ENCODE measurements at regions not wholly inside any gene's neighbourhood (a gene's known extent, or its start where the extent isn't known, plus 50 kb on each side); places are given as distances from the start of the nearest gene placed in this dataset.
"Not testable (repeated sequence)": the region's sequence is repeated elsewhere in the genome, so short reads cannot be mapped to it uniquely, and the experiment has no call there.

- Histone ChIP-seq H3K4me2 (ENCODE audit: low read length) (no peak overlapping the region), H3K27me3 (ENCODE audit: control insufficient read depth, insufficient read depth, low read length) (no peaks in the 10 kb centered on the region), H3K36me3 (ENCODE audit: insufficient read depth, low read length) (no peaks in the 10 kb centered on the region), H3K4me3 (ENCODE audit: low read length) (no peak overlapping the region), H3K9me3 (replicated peaks; ENCODE audit: low read length) (no peaks in the 10 kb centered on the region), H3K9ac (ENCODE audit: low read depth, low read length) (no peak overlapping the region), H3K4me1 (ENCODE audit: control insufficient read depth, insufficient read depth, low read length) (no peaks in the 10 kb centered on the region)
These were observed 217.6 kb downstream of the ZNF608 start for GRCh38 chr5:124528838-124529237.

DNA sequence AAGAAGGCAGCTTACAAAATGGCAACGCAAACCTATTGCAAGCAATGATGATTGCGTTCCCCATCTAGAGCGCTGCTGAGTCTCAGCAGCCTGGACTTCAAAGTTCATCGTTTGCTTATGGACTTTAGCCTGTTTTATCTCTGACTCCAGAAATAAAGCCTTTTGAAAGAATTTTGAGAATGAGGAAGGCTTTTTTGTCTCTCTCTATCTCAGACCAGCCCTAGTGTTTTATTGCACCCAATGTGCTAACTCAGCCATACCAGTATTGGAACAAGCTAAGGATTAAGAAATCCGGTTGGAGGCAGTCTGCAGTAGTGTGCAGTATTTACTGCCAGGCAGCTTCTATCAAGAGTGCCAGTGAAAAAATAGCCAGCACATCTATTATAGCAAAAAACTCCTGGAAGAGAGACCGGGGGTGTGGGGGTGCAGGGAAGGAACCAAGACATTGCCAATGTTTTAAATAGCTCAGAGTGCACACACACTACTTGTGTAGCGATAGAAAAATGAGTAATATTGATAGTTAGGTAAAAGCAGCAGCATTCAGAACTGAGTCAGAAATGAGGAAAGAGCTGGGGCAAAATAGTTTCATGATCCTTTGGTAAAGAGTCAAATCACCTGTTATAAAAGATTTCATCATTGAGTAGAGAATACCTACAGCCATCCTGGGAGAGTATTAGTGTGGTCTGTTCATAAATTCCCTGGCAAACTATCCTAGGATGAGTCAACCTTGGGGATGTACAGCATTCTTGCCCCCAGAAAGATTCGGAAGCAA lies 219.0 kb downstream of the ZNF608 start:
- Histone ChIP-seq H3K27me3 (ENCODE audit: control insufficient read depth, insufficient read depth, low read length) (peaks cover 3% of the 10 kb centered on the region), H3K4me2 (ENCODE audit: low read length) (no peak overlapping the region), H3K4me3 (ENCODE audit: low read length) (no peak overlapping the region), H3K9ac (ENCODE audit: low read depth, low read length) (no peak overlapping the region), H3K4me1 (ENCODE audit: control insufficient read depth, insufficient read depth, low read length) (no peaks in the 10 kb centered on the region), H3K36me3 (ENCODE audit: insufficient read depth, low read length) (no peaks in the 10 kb centered on the region), H3K9me3 (replicated peaks; ENCODE audit: low read length) (no peaks in the 10 kb centered on the region)

- H3K9me3 ChIP-seq (replicated peaks; ENCODE audit: low read length); H3K4me1 ChIP-seq (ENCODE audit: control insufficient read depth, insufficient read depth, low read length); H3K4me3 ChIP-seq (ENCODE audit: low read length); H3K4me2 ChIP-seq (ENCODE audit: low read length); H3K9ac ChIP-seq (ENCODE audit: low read depth, low read length); H3K36me3 ChIP-seq (ENCODE audit: insufficient read depth, low read length); H3K27me3 ChIP-seq (ENCODE audit: control insufficient read depth, insufficient read depth, low read length): not testable (repeated sequence)
These were observed 220.4 kb downstream of the ZNF608 start for GRCh38 chr5:124526079-124526478.

DNA sequence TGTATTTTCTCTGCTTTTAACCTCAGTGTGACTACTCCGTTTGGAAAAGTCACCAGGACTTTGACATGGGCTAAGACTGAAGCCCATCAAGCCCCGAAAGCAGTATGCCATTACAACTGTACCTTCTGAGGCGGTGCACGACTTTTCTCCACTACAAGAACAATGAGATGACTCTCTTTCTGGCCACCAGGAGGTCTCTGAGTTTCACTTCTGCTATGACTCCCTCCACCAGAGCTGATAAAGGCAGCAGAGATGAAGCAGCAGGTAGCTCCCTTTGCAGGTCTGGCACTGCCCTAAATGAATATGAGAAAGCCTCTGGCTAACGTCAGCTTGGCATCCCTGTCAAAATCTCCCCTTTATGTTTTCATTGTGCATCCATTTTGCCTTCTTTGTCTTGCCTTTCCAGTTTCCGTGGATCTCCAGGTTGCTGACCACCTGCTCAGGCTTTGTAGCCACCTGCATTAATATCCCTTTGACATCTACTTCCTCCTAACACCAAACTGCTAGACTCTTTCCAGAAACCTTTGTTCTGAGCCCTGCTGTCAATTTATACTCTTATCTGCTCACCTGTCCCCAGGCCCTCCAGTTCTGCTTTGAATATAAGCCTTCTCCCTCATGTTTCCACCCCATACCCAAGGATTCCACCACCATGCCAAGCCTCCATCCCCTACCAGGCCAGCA lies 221.7 kb downstream of the ZNF608 start:
- H3K9me3 ChIP-seq (replicated peaks; ENCODE audit: low read length) = no peaks in the 10 kb centered on the region
- no peak overlapping the region for H3K4me3 ChIP-seq (ENCODE audit: low read length)
- peaks cover 3% of the 10 kb centered on the region for H3K27me3 ChIP-seq (ENCODE audit: control insufficient read depth, insufficient read depth, low read length)
- no peaks in the 10 kb centered on the region for H3K4me1 ChIP-seq (ENCODE audit: control insufficient read depth, insufficient read depth, low read length)
- H3K4me2 ChIP-seq (ENCODE audit: low read length) = no peak overlapping the region
- H3K36me3 ChIP-seq (ENCODE audit: insufficient read depth, low read length) = no peaks in the 10 kb centered on the region
- no peak overlapping the region for H3K9ac ChIP-seq (ENCODE audit: low read depth, low read length)

DNA sequence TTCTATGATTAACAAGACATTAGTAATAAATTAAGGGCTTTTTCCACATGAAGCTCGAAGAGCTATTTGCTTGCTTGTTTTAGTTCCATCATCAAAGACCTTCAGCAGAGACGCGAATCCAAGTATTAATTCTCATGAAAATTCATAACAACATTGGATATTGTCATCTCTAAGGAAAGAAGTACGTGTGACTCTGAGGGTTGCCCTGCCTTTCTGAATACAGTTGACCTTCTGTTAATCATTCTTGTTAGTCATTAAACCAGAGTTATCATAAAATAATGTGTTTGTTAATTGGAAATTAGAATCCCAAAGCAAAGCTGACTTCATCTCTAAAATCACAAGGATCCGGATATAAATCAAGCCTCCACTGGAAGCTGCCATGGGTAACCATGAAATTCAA lies 222.5 kb downstream of the ZNF608 start:
- Histone ChIP-seq H3K4me1 (ENCODE audit: control insufficient read depth, insufficient read depth, low read length) (no peaks in the 10 kb centered on the region), H3K4me2 (ENCODE audit: low read length) (no peak overlapping the region), H3K9ac (ENCODE audit: low read depth, low read length) (no peak overlapping the region), H3K27me3 (ENCODE audit: control insufficient read depth, insufficient read depth, low read length) (peaks cover 3% of the 10 kb centered on the region), H3K4me3 (ENCODE audit: low read length) (no peak overlapping the region), H3K9me3 (replicated peaks; ENCODE audit: low read length) (no peaks in the 10 kb centered on the region), H3K36me3 (ENCODE audit: insufficient read depth, low read length) (no peaks in the 10 kb centered on the region)

- H3K4me2 ChIP-seq (ENCODE audit: low read length) = no peak overlapping the region
- no peaks in the 10 kb centered on the region for H3K9me3 ChIP-seq (replicated peaks; ENCODE audit: low read length)
These were observed 223.4 kb downstream of the ZNF608 start for GRCh38 chr5:124522992-124523391.

DNA sequence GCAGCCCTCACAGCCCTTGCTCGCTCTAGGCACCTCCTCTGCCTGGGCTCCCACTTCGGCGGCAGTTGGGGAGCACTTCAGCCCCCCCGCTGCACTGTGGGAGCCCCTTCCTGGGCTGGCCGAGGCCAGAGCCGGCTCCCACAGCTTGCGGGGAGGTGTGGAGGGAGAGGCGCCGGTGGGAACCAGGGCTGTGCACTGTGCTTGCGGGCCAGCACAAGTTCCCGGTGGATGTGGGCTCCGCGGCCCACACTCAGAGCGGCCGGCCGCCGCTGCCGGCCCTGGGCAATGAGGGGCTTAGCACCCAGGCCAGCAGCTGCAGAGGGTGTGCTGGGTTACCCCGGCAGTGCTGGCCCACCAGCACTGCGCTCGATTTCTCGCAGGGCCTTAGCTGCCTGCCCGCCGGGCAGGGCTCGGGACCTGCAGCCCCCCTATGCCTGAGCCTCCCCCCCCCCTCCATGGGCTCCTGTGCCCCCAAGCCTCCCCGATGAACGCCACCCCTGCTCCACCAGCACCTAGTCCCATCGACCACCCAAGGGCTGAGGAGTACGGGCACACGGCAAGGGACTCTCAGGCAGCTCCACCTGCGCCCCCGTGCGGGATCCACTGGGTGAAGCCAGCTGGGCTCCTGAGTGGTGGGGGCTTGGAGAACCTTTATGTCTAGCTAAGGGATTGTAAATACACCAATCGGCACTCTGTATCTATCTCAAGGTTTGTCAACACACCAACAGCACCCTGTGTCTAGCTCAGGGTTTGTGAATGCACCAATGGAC lies 224.8 kb downstream of the ZNF608 start:
- no peak overlapping the region for H3K4me2 ChIP-seq (ENCODE audit: low read length)
- no peak overlapping the region for H3K4me3 ChIP-seq (ENCODE audit: low read length)
- no peaks in the 10 kb centered on the region for H3K36me3 ChIP-seq (ENCODE audit: insufficient read depth, low read length)
- H3K4me1 ChIP-seq (ENCODE audit: control insufficient read depth, insufficient read depth, low read length) = no peaks in the 10 kb centered on the region
- H3K9me3 ChIP-seq (replicated peaks; ENCODE audit: low read length) = no peaks in the 10 kb centered on the region
- peaks cover 3% of the 10 kb centered on the region for H3K27me3 ChIP-seq (ENCODE audit: control insufficient read depth, insufficient read depth, low read length)
- H3K9ac ChIP-seq (ENCODE audit: low read depth, low read length) = no peak overlapping the region

More at GRCh38 chr5:124522992-124523391, 223.4 kb downstream of the ZNF608 start:
- H3K9ac ChIP-seq (ENCODE audit: low read depth, low read length) = no peak overlapping the region
- H3K36me3 ChIP-seq (ENCODE audit: insufficient read depth, low read length) = no peaks in the 10 kb centered on the region
- H3K4me1 ChIP-seq (ENCODE audit: control insufficient read depth, insufficient read depth, low read length) = no peaks in the 10 kb centered on the region
- peaks cover 3% of the 10 kb centered on the region for H3K27me3 ChIP-seq (ENCODE audit: control insufficient read depth, insufficient read depth, low read length)
- H3K4me3 ChIP-seq (ENCODE audit: low read length) = no peak overlapping the region

DNA sequence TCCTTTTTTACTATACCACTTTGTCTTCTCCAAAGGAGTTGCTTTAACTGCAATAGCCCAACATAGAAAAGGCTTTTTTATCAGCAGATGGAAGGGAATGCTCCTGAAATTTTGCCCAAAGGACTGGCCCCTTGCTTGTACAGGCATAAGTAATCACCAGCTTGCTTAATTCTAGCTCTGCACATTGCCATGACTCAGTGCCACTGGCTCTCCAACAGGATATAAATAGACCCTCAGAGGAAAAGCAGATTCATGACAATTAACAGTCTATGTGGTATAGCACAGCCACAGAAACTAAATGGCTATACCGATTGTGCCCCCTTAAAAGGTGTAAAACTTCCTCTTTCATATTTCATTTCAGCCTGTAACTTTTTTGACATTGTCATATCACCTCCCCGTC lies 227.0 kb downstream of the ZNF608 start:
- Histone ChIP-seq H3K9me3 (replicated peaks; ENCODE audit: low read length) (no peaks in the 10 kb centered on the region), H3K4me1 (ENCODE audit: control insufficient read depth, insufficient read depth, low read length) (no peaks in the 10 kb centered on the region), H3K36me3 (ENCODE audit: insufficient read depth, low read length) (no peaks in the 10 kb centered on the region), H3K9ac (ENCODE audit: low read depth, low read length) (no peak overlapping the region), H3K27me3 (ENCODE audit: control insufficient read depth, insufficient read depth, low read length) (peaks cover 3% of the 10 kb centered on the region), H3K4me3 (ENCODE audit: low read length) (no peak overlapping the region), H3K4me2 (ENCODE audit: low read length) (no peak overlapping the region)

DNA sequence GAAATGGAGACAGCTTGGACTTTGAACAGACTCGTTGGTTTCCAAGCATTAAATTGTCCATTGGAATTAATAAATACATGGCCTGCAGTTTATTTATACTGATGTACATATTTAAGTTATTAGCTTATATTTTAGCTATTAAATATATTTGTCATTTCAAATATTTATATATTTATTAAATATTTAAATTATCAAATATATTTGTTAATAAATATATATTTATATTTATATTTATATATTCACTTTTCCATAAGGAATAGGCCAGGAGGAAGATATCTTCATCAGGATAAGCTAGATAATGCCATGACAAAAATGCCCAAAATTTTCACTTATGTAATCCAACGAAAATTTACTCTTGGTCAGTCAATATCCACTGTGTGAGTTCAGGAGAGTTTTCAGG lies 229.9 kb downstream of the ZNF608 start:
- Histone ChIP-seq H3K9me3 (replicated peaks; ENCODE audit: low read length) (no peaks in the 10 kb centered on the region), H3K4me1 (ENCODE audit: control insufficient read depth, insufficient read depth, low read length) (no peaks in the 10 kb centered on the region), H3K36me3 (ENCODE audit: insufficient read depth, low read length) (no peaks in the 10 kb centered on the region), H3K4me3 (ENCODE audit: low read length) (no peak overlapping the region), H3K9ac (ENCODE audit: low read depth, low read length) (no peak overlapping the region), H3K27me3 (ENCODE audit: control insufficient read depth, insufficient read depth, low read length) (no peaks in the 10 kb centered on the region), H3K4me2 (ENCODE audit: low read length) (no peak overlapping the region)

GRCh38 chr5:124515497-124516245 lies 230.8 kb downstream of the ZNF608 start:
- Histone ChIP-seq H3K36me3 (ENCODE audit: insufficient read depth, low read length) (no peaks in the 10 kb centered on the region), H3K4me1 (ENCODE audit: control insufficient read depth, insufficient read depth, low read length) (no peaks in the 10 kb centered on the region), H3K9ac (ENCODE audit: low read depth, low read length) (no peak overlapping the region)

DNA sequence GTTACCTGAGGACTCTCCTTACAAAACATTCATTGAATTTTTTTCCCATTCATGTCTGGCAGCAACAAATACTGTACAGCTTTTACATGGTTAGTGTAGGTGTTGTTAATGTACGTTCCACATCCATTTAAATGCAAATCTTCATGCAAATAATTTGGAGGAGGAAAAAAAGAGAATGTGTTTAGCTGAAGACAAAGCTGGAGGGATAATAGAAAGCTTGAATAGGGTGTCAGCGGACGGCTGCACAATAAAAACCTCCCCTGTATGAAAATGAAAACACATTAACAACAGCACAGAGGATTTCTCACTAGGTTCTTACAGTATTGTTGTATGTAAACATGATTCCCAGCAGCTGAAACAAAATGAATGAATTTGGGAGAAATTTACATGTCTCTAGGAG lies 231.5 kb downstream of the ZNF608 start:
- H3K9ac ChIP-seq (ENCODE audit: low read depth, low read length) = no peak overlapping the region
- no peaks in the 10 kb centered on the region for H3K27me3 ChIP-seq (ENCODE audit: control insufficient read depth, insufficient read depth, low read length)
- no peaks in the 10 kb centered on the region for H3K36me3 ChIP-seq (ENCODE audit: insufficient read depth, low read length)
- no peak overlapping the region for H3K4me3 ChIP-seq (ENCODE audit: low read length)
- no peak overlapping the region for H3K4me2 ChIP-seq (ENCODE audit: low read length)
- H3K4me1 ChIP-seq (ENCODE audit: control insufficient read depth, insufficient read depth, low read length) = no peaks in the 10 kb centered on the region
- no peaks in the 10 kb centered on the region for H3K9me3 ChIP-seq (replicated peaks; ENCODE audit: low read length)

More at GRCh38 chr5:124515497-124516245, 230.8 kb downstream of the ZNF608 start:
- no peak overlapping the region for H3K4me3 ChIP-seq (ENCODE audit: low read length)
- no peak overlapping the region for H3K4me2 ChIP-seq (ENCODE audit: low read length)
- H3K9me3 ChIP-seq (replicated peaks; ENCODE audit: low read length) = no peaks in the 10 kb centered on the region
- no peaks in the 10 kb centered on the region for H3K27me3 ChIP-seq (ENCODE audit: control insufficient read depth, insufficient read depth, low read length)

All from skeletal muscle satellite cell (primary cell).